ENCODE measurements at regions not wholly inside any gene's neighbourhood (a gene's known extent, or its start where the extent isn't known, plus 50 kb on each side); places are given as distances from the start of the nearest gene placed in this dataset.
"Not testable (repeated sequence)": the region's sequence is repeated elsewhere in the genome, so short reads cannot be mapped to it uniquely, and the experiment has no call there.

GRCh38 chr21:28385845-28386244, 606.8 kb downstream of the LTN1 start:
- DNase-seq = no peak
- Histone ChIP-seq H3K27me3 (ENCODE audit: control insufficient read depth in 2 of 2, insufficient read depth in 2 of 2, low read length in 2 of 2) (no peaks in the 10 kb centered on the region), H3K4me3 (replicated peaks in 1 of 3; ENCODE audit: low read depth in 2 of 3, low read length in 3 of 3) (no peak overlapping the region), H3K4me1 (ENCODE audit: control insufficient read depth in 1 of 2, insufficient read depth in 2 of 2, low read length in 2 of 2) (no peaks in the 10 kb centered on the region), H2AFZ (ENCODE audit: insufficient read depth, low read depth, low read length, poor library complexity, severe bottlenecking) (no peak overlapping the region), H3K36me3 (replicated peaks in 1 of 2; ENCODE audit: control insufficient read depth in 1 of 2, insufficient read depth in 2 of 2, low read length in 2 of 2) (no peaks in the 10 kb centered on the region), H3K4me2 (replicated peaks; ENCODE audit: extremely low read depth, low read length, poor library complexity, severe bottlenecking) (no peak overlapping the region), H3K27ac (ENCODE audit: low read depth in 1 of 2, low read length in 2 of 2) (no peak overlapping the region), H3K79me2 (ENCODE audit: insufficient read depth, low read length) (no peaks in the 10 kb centered on the region), H4K20me1 (ENCODE audit: insufficient read depth, low read length) (no peaks in the 10 kb centered on the region), H3K9me3 (replicated peaks in 1 of 2; ENCODE audit: control insufficient read depth in 1 of 2, insufficient read depth in 1 of 2, low read length in 2 of 2) (no peaks in the 10 kb centered on the region), H3K9ac (ENCODE audit: insufficient read depth, low read length, poor library complexity, severe bottlenecking) (no peak overlapping the region)
- Mint-ChIP-seq H3K27me3 (ENCODE audit: low read depth in 3 of 3) (peaks cover 0 to 2% (median 0%) of the 10 kb centered on the region in 3 donors), H3K9me3 (peaks cover 0 to 2% (median 0%) of the 10 kb centered on the region in 7 donors), H3K4me3 (no peak overlapping the region), H3K27ac (no peak overlapping the region), H3K4me1 (no peaks in the 10 kb centered on the region), H3K36me3 (no peaks in the 10 kb centered on the region)
- TF ChIP-seq, protein P1, sequence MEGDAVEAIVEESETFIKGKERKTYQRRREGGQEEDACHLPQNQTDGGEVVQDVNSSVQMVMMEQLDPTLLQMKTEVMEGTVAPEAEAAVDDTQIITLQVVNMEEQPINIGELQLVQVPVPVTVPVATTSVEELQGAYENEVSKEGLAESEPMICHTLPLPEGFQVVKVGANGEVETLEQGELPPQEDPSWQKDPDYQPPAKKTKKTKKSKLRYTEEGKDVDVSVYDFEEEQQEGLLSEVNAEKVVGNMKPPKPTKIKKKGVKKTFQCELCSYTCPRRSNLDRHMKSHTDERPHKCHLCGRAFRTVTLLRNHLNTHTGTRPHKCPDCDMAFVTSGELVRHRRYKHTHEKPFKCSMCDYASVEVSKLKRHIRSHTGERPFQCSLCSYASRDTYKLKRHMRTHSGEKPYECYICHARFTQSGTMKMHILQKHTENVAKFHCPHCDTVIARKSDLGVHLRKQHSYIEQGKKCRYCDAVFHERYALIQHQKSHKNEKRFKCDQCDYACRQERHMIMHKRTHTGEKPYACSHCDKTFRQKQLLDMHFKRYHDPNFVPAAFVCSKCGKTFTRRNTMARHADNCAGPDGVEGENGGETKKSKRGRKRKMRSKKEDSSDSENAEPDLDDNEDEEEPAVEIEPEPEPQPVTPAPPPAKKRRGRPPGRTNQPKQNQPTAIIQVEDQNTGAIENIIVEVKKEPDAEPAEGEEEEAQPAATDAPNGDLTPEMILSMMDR (IDR thresholded peaks at IDR 0.05) = no peak
- WGBS (ENCODE audit: insufficient coverage) = no CpG with 5 or more reads among the region's 1 CpG
- intact Hi-C loops (cut with micrococcal nuclease) = no loop called here

DNA sequence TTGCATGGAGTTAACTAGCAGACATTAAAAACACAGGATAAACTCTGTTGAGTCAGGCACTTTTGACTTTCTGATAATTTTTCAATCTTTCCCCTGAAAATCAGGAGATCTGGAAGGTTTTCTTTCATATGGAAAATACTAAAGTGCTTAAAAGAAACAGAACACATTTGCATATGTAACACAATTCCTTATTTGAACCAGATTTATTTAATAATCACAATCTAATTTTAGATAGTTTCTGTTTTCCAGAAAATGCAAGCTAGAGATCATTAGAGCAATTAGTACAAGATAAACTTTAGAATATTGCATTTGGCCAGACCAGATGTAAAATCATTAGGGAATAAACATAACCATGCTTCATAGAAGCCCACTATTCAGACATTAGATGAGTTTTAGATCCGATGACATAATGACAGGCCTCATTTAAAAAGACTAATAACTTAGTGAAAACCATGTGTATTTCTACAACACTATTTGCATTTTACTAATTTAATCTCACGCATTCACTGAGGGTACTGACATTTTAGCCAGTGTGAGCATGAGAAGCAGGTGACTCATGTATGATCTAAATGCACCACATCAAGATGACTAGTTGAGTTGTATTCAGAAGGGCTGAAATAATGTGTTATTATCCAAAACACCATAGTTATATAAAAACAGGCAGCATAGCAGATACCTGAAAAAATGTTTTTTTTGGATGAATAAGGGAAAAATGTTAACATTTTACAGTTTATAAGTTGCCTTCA, 611.5 kb downstream of the LTN1 start:
- H3K27ac ChIP-seq (ENCODE audit: low read depth in 1 of 2, low read length in 2 of 2); H4K20me1 ChIP-seq (ENCODE audit: insufficient read depth, low read length); H3K9ac ChIP-seq (ENCODE audit: insufficient read depth, low read length, poor library complexity, severe bottlenecking); intact Hi-C loops (cut with micrococcal nuclease); H3K79me2 ChIP-seq (ENCODE audit: insufficient read depth, low read length); H3K9me3 ChIP-seq (replicated peaks in 1 of 2; ENCODE audit: control insufficient read depth in 1 of 2, insufficient read depth in 1 of 2, low read length in 2 of 2); H3K9me3 Mint-ChIP-seq; H3K4me3 Mint-ChIP-seq; H3K4me3 ChIP-seq (replicated peaks in 1 of 3; ENCODE audit: low read depth in 2 of 3, low read length in 3 of 3); H3K4me1 Mint-ChIP-seq; H2AFZ ChIP-seq (ENCODE audit: insufficient read depth, low read depth, low read length, poor library complexity, severe bottlenecking); H3K36me3 Mint-ChIP-seq; H3K4me1 ChIP-seq (ENCODE audit: control insufficient read depth in 1 of 2, insufficient read depth in 2 of 2, low read length in 2 of 2); H3K36me3 ChIP-seq (replicated peaks in 1 of 2; ENCODE audit: control insufficient read depth in 1 of 2, insufficient read depth in 2 of 2, low read length in 2 of 2); H3K27me3 ChIP-seq (ENCODE audit: control insufficient read depth in 2 of 2, insufficient read depth in 2 of 2, low read length in 2 of 2); DNase-seq; H3K4me2 ChIP-seq (replicated peaks; ENCODE audit: extremely low read depth, low read length, poor library complexity, severe bottlenecking); H3K27me3 Mint-ChIP-seq (ENCODE audit: low read depth in 3 of 3); H3K27ac Mint-ChIP-seq: not testable (repeated sequence)
- no CpG with 5 or more reads among the region's 2 CpGs for WGBS (ENCODE audit: insufficient coverage)
